ENCODE measurements at regions not wholly inside any gene's neighbourhood (a gene's known extent, or its start where the extent isn't known, plus 50 kb on each side); places are given as distances from the start of the nearest gene placed in this dataset.
"Not testable (repeated sequence)": the region's sequence is repeated elsewhere in the genome, so short reads cannot be mapped to it uniquely, and the experiment has no call there.

GRCh38 chr2:183898641-183899040, 699.7 kb upstream of the ZNF804A start:
- no peaks in the 10 kb centered on the region for H3K9me3 Mint-ChIP-seq
- no peak overlapping the region for H3K27ac Mint-ChIP-seq
- H3K27me3 Mint-ChIP-seq (ENCODE audit: insufficient read depth), result no peaks in the 10 kb centered on the region
- DNase-seq (ENCODE audit: low spot score), result no peak
- intact Hi-C loops (cut with micrococcal nuclease), result no loop called here
- no peak overlapping the region for H3K4me3 Mint-ChIP-seq
- H3K4me1 Mint-ChIP-seq (ENCODE audit: low read depth), result no peaks in the 10 kb centered on the region
- H3K36me3 Mint-ChIP-seq (ENCODE audit: low read depth), result no peaks in the 10 kb centered on the region

DNA sequence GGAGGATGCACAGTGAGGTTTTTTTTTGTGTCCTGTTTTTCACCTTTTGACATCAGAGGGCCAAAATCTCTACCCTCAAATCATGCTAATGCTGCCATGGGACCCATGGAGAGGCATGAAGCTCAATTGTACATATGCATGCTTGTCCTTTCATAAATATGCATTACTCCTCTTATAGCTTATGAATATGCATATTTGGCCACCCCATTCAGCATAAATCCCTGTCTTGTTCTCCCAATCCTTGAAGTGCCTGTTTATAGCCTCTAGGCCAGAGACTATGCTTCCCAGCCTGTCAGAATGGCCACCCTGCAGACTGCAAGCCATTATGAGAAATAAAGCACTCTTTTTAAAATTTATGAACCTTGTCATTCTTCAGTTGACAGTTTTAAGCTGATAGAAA, 696.4 kb upstream of the ZNF804A start:
- intact Hi-C loops (cut with micrococcal nuclease), result loop anchor here (5.0 kb wide), 1 partner anchor 1655 kb away; no protein-coding TSS in a partner anchor
- H3K4me3 Mint-ChIP-seq, result no peak overlapping the region
- H3K9me3 Mint-ChIP-seq, result peaks cover 9% of the 10 kb centered on the region
- no peaks in the 10 kb centered on the region for H3K27me3 Mint-ChIP-seq (ENCODE audit: insufficient read depth)
- H3K36me3 Mint-ChIP-seq (ENCODE audit: low read depth), result no peaks in the 10 kb centered on the region
- H3K27ac Mint-ChIP-seq, result no peak overlapping the region
- DNase-seq (ENCODE audit: low spot score), result no peak
- H3K4me1 Mint-ChIP-seq (ENCODE audit: low read depth), result no peaks in the 10 kb centered on the region

- no peaks in the 10 kb centered on the region for H3K36me3 Mint-ChIP-seq (ENCODE audit: low read depth)
- H3K9me3 Mint-ChIP-seq, result peaks cover 9% of the 10 kb centered on the region
- H3K27ac Mint-ChIP-seq, result no peak overlapping the region
- H3K27me3 Mint-ChIP-seq (ENCODE audit: insufficient read depth), result no peaks in the 10 kb centered on the region
- intact Hi-C loops (cut with micrococcal nuclease), result loop anchor here (5.0 kb wide), 1 partner anchor 1654 kb away; no protein-coding TSS in a partner anchor
- no peaks in the 10 kb centered on the region for H3K4me1 Mint-ChIP-seq (ENCODE audit: low read depth)
- DNase-seq (ENCODE audit: low spot score), result no peak
- no peak overlapping the region for H3K4me3 Mint-ChIP-seq
Observed at GRCh38 chr2:183903026-183903425, 695.3 kb upstream of the ZNF804A start.

- intact Hi-C loops (cut with micrococcal nuclease); H3K9me3 Mint-ChIP-seq; DNase-seq (ENCODE audit: low spot score); H3K27me3 Mint-ChIP-seq (ENCODE audit: insufficient read depth); H3K4me3 Mint-ChIP-seq; H3K4me1 Mint-ChIP-seq (ENCODE audit: low read depth); H3K27ac Mint-ChIP-seq; H3K36me3 Mint-ChIP-seq (ENCODE audit: low read depth): not testable (repeated sequence)
Observed at GRCh38 chr2:183916041-183916440, 682.3 kb upstream of the ZNF804A start.

GRCh38 chr2:183919167-183919566, 679.2 kb upstream of the ZNF804A start:
- Mint-ChIP-seq H3K36me3 (ENCODE audit: low read depth) (no peaks in the 10 kb centered on the region), H3K4me3 (no peak overlapping the region), H3K4me1 (ENCODE audit: low read depth) (no peaks in the 10 kb centered on the region), H3K9me3 (no peaks in the 10 kb centered on the region), H3K27ac (no peak overlapping the region), H3K27me3 (ENCODE audit: insufficient read depth) (no peaks in the 10 kb centered on the region)
- DNase-seq (ENCODE audit: low spot score), result no peak
- intact Hi-C loops (cut with micrococcal nuclease), result no loop called here

- no peak for DNase-seq (ENCODE audit: low spot score)
- H3K27me3 Mint-ChIP-seq (ENCODE audit: insufficient read depth), result no peaks in the 10 kb centered on the region
- no peaks in the 10 kb centered on the region for H3K9me3 Mint-ChIP-seq
- no peak overlapping the region for H3K27ac Mint-ChIP-seq
- H3K36me3 Mint-ChIP-seq (ENCODE audit: low read depth), result no peaks in the 10 kb centered on the region
- no peak overlapping the region for H3K4me3 Mint-ChIP-seq
- H3K4me1 Mint-ChIP-seq (ENCODE audit: low read depth), result no peaks in the 10 kb centered on the region
- intact Hi-C loops (cut with micrococcal nuclease), result no loop called here
Observed at GRCh38 chr2:183919926-183920325, 678.4 kb upstream of the ZNF804A start.

- Mint-ChIP-seq H3K9me3 (no peaks in the 10 kb centered on the region), H3K27ac (no peak overlapping the region), H3K36me3 (ENCODE audit: low read depth) (no peaks in the 10 kb centered on the region), H3K27me3 (ENCODE audit: insufficient read depth) (no peaks in the 10 kb centered on the region), H3K4me3 (no peak overlapping the region), H3K4me1 (ENCODE audit: low read depth) (no peaks in the 10 kb centered on the region)
- intact Hi-C loops (cut with micrococcal nuclease), result no loop called here
- DNase-seq (ENCODE audit: low spot score), result no peak
Observed at GRCh38 chr2:183925281-183925680, 673.0 kb upstream of the ZNF804A start.

- Mint-ChIP-seq H3K4me3 (no peak overlapping the region), H3K36me3 (ENCODE audit: low read depth) (no peaks in the 10 kb centered on the region), H3K27me3 (ENCODE audit: insufficient read depth) (no peaks in the 10 kb centered on the region), H3K27ac (no peak overlapping the region), H3K9me3 (no peaks in the 10 kb centered on the region), H3K4me1 (ENCODE audit: low read depth) (no peaks in the 10 kb centered on the region)
- no peak for DNase-seq (ENCODE audit: low spot score)
- intact Hi-C loops (cut with micrococcal nuclease), result no loop called here
Observed at GRCh38 chr2:183926433-183926832, 671.9 kb upstream of the ZNF804A start.

DNA sequence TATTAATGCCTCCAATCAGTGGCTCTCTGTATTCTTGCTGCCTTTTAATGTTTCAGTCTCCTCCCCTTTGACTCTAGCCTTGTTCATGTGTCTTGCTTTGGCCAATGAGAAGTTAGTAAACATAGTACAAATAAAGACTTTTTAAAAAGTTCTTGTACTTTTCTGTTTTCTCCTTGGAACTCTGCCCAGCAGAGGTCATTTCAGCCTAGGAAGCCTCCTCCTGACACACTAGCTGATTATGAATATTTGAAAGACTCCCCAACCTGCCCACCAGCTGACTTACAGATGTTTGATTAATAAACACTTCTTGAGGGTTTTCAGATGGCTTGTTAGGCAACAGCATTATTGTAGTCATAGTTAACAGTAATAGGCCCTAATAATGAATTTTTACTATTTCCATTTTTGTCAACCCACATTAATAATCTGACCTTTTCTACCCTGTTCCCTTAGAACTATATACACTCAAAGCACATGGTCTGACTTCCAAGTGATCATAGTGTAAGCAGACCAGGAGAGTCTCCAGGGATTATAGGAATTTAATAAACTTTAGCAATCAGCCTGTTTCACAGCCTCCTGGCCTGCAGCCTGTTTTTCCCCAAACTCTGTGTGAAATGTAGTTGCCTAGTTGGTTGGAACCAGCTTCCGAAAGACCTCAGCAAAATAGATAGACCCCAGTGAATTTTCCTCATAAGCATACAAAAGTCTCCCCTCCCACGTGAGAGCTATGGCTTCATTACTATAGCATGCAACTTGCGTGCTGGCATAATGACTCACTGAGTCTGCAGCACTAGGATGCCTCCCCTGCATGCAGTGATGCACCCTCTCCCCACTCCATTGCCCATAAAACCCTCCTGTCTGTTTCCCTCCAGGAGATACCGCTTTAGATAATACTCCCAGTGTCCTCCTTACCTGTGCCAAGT, 670.7 kb upstream of the ZNF804A start:
- DNase-seq (ENCODE audit: low spot score), result no peak
- Mint-ChIP-seq H3K36me3 (ENCODE audit: low read depth) (no peaks in the 10 kb centered on the region), H3K4me1 (ENCODE audit: low read depth) (no peaks in the 10 kb centered on the region), H3K9me3 (no peaks in the 10 kb centered on the region), H3K27ac (no peak overlapping the region), H3K4me3 (no peak overlapping the region), H3K27me3 (ENCODE audit: insufficient read depth) (no peaks in the 10 kb centered on the region)
- intact Hi-C loops (cut with micrococcal nuclease), result no loop called here

GRCh38 chr2:183935005-183935404, 663.3 kb upstream of the ZNF804A start:
- Mint-ChIP-seq H3K9me3 (peaks cover 16% of the 10 kb centered on the region), H3K27ac (no peak overlapping the region), H3K4me1 (ENCODE audit: low read depth) (no peaks in the 10 kb centered on the region), H3K27me3 (ENCODE audit: insufficient read depth) (no peaks in the 10 kb centered on the region), H3K36me3 (ENCODE audit: low read depth) (no peaks in the 10 kb centered on the region), H3K4me3 (no peak overlapping the region)
- no peak for DNase-seq (ENCODE audit: low spot score)
- intact Hi-C loops (cut with micrococcal nuclease), result no loop called here

GRCh38 chr2:183937220-183937619, 661.1 kb upstream of the ZNF804A start:
- intact Hi-C loops (cut with micrococcal nuclease), result no loop called here
- peaks cover 16% of the 10 kb centered on the region for H3K9me3 Mint-ChIP-seq
- H3K36me3 Mint-ChIP-seq (ENCODE audit: low read depth), result no peaks in the 10 kb centered on the region
- H3K27ac Mint-ChIP-seq, result no peak overlapping the region
- H3K4me1 Mint-ChIP-seq (ENCODE audit: low read depth), result no peaks in the 10 kb centered on the region
- DNase-seq (ENCODE audit: low spot score), result no peak
- no peak overlapping the region for H3K4me3 Mint-ChIP-seq
- H3K27me3 Mint-ChIP-seq (ENCODE audit: insufficient read depth), result no peaks in the 10 kb centered on the region

DNA sequence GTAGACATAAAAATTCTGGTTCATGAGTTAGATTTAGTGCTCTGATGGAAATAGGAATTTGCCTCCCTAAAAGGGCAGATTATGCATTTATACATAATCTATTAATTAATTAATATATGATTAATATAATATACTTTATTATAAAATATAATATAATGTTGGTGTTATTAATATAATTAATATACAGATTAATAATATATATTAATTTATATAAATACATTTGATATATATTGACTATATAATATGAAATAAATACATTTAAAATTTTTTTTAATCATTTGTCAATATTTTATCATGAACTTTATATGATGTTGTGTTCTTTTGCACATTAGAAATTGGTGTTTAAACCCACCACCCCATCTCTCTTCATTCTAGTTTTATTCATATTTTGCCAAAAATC, 652.1 kb upstream of the ZNF804A start:
- no peak for DNase-seq (ENCODE audit: low spot score)
- H3K27me3 Mint-ChIP-seq (ENCODE audit: insufficient read depth), result no peaks in the 10 kb centered on the region
- H3K4me3 Mint-ChIP-seq, result no peak overlapping the region
- H3K36me3 Mint-ChIP-seq (ENCODE audit: low read depth), result no peaks in the 10 kb centered on the region
- no peaks in the 10 kb centered on the region for H3K4me1 Mint-ChIP-seq (ENCODE audit: low read depth)
- no peak overlapping the region for H3K27ac Mint-ChIP-seq
- intact Hi-C loops (cut with micrococcal nuclease), result no loop called here
- H3K9me3 Mint-ChIP-seq, result no peaks in the 10 kb centered on the region

- intact Hi-C loops (cut with micrococcal nuclease), result no loop called here
Observed at GRCh38 chr2:183948861-183949260, 649.5 kb upstream of the ZNF804A start.

More at GRCh38 chr2:183948861-183949260, 649.5 kb upstream of the ZNF804A start:
- Mint-ChIP-seq H3K4me1 (ENCODE audit: low read depth) (no peaks in the 10 kb centered on the region), H3K27me3 (ENCODE audit: insufficient read depth) (no peaks in the 10 kb centered on the region), H3K36me3 (ENCODE audit: low read depth) (no peaks in the 10 kb centered on the region), H3K4me3 (no peak overlapping the region), H3K27ac (no peak overlapping the region), H3K9me3 (no peaks in the 10 kb centered on the region)
- no peak for DNase-seq (ENCODE audit: low spot score)
